ENCODE measurements at regions not wholly inside any gene's neighbourhood (a gene's known extent, or its start where the extent isn't known, plus 50 kb on each side); places are given as distances from the start of the nearest gene placed in this dataset.
A peak's percentile ranks its signal among the peaks of the same experiment; 100 is the strongest.

DNA sequence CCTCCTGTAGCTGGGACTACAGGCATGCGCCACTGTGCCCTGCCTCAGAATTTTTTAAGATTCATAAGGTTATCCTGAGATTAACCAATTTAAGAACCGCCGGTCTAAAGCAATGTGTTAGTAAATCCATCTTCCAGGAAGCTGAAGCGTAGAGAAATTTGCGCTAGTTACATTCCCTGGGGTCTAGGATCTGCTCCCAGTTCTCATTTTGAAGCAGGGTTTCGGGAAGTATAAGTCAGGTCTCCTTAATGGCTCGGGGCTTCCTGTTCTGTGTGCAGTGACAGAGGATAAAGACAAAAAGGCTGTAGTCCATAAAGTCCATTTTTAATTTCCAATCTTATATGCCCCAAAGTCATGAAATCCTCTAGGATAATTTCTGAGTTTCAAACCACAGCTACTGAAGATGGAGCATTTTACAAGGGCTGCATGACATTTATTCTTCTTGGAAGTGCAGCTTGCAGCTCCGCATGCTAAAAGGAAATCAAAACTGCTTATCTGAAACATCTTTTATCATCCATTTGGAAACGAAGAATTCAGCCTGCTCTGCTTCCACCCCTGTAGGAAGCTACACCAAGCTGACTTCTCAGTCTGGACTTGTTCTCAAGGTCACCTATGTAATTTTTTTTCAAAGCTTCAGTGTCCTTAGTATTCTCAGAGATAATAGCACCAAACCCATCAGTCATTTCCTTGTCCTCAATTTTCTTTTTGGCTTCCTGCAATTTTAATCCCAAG, 326.1 kb downstream of the PRL start:
- no peak for DNase-seq

DNA sequence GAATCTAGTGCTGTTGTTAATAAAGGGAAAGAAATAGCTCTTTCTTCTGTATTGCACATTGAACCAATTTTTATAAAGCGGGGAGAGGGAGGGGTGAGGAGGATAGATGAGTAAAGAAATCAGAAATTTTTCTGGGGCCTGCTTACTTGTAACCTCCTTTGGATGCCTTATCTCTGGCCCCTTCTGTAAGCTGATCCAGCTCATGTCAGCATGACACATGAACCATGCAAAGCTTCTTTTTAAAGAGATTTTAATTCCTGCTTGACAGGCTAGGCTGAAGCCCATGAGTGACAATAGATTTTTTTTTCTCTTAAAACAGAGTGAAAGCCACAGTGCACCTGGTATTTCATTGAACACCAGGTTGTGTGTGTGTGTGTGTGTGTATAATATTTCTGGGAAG, 325.3 kb downstream of the PRL start:
- DNase-seq = no peak

DNA sequence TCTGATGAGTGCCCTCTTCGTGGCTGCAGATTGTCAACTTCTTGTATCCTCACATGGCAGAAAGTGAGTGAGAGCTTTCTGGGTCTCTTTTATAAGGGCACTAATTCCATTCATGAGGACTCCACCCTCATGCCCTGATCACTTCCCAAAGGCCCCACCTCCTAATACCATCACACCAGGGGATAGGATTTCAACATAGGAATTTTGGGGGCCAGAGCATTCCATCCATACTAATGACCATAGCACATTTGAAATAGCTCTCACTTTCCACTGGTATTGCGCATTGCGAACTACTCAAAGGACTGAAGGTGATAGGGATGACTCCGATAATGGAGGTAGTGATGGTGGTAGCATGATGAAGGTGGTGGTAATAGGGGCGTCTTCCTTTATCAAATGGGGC, 324.3 kb downstream of the PRL start:
- DNase-seq = no peak

DNA sequence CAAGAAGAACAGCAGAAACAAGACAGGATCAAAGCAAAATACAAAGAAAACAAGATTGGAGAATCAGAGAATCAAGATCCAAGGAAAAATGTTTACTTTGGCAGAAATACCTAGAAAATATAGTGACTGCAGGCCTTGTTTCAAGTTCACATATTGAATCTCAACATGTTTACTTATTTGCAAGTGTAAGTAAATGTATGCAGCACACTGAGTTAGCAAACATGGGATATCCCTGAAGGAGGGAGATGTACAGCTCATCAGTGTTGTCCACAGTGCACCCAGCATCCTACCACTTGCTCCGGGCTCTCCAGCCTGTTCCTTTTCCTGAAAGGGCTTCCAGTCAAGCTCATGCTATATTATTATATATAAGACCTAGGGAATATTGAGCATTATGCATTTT, 319.5 kb downstream of the PRL start:
- DNase-seq = no peak

DNA sequence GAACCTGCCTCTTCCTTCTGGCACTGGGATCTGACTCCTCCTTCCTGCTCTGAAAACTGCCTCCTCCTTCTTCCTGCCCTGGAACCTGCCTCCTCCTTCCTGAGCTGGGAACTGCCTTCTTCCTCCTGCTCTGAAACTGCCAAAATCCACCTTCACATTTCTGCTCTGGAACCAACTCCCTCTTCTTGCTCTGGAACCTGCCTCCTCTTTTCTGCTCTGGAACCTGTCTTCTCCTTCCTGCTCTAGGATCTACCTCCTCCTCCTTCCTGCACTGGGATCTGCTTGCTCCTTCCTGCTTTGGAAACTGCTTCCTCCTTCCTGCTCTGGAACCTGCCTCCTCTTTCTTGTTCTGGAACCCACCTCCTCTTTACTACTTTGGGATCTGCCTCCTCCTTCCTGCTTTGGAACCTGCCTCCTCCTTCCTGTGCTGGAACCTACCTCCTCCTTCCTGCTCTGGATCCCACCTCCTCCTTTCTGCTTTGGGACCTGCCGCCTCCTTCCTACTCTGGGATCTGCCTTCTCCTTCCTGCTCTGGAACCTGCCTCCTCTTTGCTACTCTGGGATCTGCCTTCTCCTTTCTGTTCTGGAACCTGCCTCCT, 315.5 kb downstream of the PRL start:
- DNase-seq = no peak

DNA sequence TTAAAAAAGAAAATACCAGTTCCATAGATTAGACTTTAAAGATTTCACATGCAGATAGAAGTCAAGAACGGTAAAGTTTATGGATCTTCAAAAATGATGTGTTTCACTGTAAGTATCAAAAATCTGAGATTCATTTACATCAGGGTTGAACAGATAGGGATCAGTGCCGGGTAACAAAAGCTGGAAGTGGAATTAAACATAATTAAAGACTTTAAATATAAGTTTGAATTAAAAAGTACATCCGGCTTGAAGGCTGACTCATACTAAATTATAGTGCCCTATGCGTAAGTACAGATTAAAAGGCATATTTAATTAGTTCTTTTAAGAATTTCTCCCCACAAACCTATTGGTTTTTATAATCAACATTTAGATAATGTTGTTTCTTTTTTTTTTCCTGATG, 312.7 kb downstream of the PRL start:
- no peak for DNase-seq

DNA sequence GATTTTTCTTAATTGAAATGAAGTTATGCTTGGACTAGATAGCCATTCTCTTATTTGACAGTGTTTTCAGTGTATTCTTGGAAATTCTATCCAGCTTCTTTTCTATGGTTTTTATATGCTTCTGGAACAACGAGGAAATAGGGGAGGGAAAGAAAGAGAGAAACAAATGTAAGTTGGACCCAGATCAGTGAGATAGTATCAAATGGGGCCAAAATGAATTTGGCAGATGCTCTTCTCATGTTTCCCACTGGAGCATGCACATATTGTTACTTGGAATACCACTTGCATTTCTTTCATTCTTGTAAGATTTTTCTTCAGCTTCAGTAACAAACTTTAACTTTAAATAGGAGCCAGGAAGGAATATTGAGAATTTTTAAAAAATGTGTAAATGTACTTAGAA, 312.3 kb downstream of the PRL start:
- DNase-seq = no peak

DNA sequence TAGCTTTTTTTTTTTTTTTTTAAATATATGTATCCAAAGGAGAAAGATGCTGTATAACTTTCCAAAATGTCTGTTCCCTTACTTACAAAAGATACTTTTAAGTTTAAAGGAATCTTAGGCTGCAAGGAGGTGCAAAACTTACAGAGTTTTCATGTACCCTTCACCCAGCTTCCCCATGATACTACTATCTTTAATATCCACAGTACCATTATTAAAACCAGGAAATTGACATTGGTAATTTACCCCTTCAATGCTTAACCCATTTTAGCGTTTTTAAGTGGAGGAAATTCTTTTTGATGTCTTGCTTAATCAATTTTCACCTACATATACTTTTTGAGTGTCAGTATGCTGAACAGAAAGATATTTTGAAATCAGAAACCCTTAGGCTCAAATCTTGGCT, 310.9 kb downstream of the PRL start:
- no peak for DNase-seq

DNA sequence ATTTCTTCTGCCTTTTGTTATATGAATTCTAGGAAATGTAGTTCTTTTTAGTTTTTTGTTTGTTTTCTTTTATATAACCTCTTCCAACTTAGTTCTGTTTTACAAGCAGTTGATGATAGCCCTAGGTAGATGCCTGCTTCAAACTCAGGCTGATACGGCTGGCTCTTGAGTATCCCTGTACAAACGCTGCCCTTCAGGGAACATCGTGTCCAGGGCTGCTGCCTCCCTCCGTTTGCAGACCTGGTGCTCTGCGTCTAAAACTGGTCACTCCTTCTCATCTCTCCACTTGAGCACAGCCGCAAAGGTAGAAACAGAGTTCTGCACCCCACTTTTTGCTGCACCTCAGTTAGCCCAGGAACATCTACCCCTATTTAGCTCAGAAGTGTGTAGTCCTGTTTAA, 310.1 kb downstream of the PRL start:
- DNase-seq = no peak

DNA sequence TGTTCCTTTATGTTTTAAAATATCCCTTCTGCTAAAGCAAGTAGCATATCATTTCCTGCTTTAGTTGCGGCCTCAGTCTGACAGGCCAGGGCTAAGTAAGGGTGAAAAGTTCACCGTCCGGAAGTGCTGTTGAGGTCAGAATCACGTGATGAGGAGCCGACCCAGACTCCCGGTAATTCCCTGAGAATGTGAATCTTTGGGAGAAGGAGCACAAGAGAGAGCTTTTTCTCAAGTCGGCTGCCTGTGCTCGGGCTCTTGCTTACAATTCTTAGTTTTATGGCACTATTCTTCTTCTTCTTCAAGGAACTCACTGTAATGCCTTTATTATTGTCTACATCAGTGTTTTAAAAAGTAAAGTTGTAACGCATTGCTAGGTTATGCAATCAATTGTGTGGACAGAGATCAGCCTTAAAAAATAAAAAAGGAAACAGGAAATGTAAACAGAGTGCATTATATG, 309.3 kb downstream of the PRL start:
- peak; percentile 35 for DNase-seq

DNA sequence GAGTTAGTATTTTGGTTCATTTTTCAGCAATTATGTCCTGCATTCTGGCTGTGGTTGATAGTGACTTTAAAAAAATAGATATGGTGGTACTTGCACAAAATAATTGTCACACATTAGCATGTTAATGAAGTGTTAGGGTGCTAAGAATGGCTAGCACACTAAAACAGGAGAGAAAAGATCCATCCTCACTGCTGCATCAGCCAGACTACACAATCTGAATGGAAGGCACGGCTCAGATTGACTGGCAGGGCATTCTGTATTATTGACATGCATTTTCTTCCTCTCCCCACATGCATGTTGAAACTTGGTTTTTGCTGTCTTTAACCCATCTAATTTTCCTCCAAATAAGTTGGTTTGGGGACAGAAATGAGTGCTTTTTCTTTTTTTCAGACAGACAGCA, 306.3 kb downstream of the PRL start:
- no peak for DNase-seq

DNA sequence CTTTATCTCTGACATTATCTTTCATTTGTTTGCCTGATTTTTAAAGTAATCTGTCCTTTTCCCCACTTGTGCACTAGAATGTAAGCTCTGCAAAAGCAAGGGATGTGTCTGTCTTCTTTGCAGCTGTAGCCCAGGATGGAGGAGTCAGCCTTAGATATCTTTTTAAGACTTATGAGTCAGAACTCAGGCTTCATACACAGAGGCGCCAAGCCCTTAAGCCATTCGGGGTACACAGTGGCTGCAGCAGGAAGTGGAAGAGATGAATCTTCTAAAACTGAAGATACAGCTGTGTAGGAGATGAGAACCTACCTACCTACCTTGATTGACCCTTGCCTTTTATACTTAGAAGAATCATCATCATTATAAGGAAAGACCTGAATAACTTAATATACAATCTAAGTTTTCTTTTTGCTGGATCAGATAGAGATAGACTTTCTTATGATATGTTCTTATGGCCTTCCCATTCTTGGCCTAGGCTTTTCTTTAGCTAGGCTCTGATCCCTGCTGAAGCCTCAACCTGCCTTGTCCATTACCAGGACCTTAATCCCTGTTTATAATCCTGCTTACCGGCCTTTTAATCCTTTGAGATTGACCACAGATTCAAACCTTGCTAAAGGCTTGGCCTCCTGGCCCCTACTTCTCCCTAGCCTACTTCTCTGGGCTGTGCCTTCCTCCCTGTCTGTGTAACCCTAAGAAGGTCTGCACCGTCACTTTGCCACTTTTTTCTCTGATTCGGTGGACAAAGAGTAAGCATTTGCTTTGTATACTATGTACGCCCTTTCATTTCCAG, 304.5 kb downstream of the PRL start:
- no peak for DNase-seq

DNA sequence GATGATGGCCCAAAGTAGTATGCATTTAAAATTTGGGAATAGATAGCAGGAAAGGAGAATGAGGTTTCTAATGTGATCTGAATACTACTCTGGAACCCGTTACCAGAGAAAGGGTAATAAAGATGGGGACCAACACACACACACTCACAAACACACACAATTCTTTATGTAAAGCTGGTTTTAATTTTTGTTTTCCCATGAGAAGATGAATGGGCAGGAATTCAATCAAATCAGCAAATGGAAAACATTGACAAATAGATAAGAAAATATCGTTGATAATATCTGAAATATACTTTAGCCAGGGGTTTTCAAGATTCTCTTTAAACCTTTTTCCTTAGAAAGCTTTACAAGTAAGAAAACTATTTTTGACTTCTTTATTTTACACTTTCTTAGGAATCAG, 303.0 kb downstream of the PRL start:
- no peak for DNase-seq

DNA sequence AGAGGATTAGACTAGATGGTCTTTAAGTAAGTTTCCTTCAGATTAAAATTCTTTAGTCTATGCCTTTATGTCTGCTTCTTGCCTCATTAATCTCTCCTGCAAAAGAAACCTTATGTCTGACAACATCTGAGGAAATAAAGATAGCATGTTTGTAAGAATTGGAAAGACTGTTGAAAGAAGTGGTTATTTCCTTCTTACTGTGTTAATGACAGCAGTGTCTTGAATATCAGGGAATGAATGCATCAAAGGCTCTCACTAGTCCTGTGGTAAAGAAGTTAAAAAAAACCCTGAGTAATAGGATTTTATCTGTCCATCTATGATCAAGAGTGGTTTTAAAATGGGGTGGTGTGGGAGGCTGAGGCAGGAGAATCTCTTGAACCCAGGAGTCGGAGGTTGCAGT, 302.0 kb downstream of the PRL start:
- no peak for DNase-seq

DNA sequence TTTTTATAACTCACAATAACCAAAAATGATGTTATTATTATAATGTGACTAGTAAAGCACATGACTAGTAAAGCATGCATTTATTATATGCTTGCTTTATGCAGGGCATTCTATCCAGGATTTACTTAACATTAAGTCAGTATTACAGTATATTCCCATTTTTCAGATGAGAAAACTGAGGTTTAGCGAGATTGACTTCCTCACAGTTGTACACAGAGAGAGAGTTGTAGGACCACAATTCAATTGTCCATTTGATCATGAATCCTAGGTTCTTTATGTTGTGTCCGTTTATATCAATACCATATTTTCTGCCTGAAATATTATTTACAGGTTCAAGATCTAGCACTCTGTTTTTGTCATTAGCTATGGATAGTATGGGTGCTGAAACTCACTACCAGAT, 301.5 kb downstream of the PRL start:
- DNase-seq = no peak

DNA sequence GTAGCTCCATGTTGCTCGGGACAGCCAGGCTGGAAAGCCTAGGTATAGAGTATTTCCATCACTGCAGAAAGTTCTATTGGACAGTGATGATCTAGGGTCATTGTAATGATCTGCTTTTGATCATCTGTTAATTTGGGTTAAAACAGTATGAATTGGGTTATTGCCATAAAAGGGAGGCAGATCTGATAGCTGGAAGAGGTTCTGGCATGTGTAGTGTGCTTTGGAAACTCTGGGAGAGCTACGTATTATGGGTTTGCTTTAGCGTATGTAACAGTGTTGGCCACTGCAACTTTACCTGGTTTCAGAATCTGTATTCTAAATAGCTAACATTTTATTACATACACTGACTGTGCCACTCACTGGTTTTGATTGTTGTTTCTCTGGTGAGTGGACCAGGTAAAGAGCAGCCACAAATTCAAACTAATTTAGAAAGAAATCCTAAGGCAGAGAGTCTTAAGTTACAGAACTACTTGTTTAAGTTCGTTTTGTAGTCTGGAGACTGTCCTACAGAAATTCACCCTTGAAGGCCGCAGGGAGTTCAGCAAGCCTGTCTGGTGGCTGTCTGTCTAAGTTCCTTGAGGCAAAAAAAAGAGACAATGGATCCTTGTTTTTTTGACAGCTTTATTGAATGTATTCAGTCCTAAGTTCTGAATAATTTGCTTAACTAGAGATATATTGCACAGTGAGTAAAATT, 300.3 kb downstream of the PRL start:
- no peak for DNase-seq

DNA sequence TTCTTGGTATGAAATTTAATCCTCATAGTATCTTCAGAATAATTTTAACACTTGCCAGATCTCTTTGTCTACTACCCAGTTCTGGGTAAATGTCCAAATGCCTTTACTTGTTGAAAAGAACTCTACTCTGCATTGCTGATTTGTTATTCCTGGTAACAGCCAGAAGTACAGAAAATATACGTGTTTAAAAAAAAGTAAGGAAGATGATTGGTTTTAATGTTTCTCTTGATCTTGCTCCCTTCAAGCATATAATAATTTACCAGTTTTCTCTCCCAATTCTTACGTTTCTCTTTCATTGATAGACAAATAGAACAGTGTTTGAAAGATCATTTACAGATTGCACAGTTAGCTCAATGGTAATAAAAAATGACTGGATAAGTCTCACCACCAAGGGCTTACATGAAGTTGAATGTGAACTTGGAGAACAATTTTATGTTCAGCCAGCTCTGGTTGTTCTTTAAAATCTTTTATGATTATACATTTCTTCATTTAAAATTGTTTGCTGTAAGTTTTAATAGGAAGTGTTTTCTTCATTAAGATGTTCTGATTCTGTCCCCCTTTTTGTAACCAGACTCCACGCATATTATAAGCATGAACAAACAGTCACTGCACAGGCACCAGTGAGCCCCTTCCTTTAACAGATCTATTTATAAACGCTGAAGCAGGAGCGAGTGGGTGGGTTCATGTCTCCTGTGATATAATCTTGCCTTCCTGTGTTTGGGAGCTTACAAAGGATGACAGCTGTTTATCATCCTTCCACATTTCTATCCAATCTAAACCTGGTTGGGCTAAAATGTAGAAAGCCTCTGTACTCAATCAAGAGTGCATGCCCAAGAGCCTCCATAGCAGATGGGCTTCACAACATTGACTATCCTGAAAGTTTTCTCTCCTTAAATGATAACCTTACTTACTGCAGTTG, 299.5 kb downstream of the PRL start:
- DNase-seq = no peak

DNA sequence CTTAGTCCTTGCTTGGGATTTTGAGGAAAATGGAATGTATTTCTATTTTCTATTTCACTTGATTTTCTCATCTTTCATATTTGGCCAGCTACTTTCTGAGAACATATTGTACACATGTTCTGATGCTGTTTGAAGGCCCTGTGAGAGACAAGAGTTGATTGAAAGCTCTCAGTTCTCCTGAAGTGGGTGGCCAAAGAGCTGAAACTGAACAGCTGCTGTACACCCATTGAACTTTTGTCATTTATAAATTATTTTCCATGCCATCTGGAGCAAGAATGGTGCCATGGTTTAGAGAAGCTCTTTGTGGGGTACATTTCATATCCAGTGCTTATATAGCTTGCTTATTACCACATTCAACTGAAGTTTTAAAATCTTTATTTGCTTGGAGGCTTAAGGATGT, 298.3 kb downstream of the PRL start:
- no peak for DNase-seq

DNA sequence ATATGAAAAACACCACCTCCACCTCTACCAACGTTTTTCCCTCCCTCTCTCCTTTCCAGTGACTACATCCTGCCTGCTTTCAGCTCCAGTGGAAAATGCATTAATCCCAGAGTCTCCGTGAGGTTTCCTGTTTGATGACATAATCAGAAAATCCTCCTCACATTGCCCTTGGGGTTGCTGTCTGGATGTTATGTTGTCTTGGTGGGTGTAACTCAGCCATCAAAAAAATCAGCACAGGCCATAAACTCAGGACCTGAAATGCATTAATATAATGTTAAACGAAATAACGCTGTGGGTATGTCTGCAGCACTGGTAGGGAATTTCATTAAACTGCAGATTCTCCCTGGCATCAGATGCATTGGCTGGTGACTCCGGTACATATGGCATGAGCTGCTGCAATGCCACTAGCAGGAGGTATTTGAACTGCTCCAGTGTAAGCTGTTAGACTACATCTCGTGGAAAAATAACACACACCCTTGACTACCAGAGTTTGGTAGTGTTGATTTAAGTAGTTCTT, 297.8 kb downstream of the PRL start:
- DNase-seq = no peak

DNA sequence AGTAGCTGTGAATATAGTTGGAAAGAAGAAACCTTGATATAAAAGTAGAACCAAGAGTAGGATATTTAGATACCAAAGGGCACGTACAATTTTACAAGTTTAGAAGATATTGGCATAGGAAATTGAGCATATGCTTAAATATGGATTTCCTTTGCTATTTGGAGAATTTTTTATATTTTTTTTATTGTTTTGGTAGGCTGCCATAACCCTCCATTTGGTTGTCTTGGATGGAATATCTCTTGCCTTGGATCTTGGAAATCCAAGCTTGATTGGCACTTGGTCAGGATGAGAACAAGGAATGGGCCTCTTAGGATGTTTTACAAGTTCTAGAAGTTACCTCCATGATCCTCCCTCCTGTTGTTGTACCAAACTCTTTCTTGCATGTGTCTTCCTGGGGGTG, 297.1 kb downstream of the PRL start:
- no peak for DNase-seq

DNA sequence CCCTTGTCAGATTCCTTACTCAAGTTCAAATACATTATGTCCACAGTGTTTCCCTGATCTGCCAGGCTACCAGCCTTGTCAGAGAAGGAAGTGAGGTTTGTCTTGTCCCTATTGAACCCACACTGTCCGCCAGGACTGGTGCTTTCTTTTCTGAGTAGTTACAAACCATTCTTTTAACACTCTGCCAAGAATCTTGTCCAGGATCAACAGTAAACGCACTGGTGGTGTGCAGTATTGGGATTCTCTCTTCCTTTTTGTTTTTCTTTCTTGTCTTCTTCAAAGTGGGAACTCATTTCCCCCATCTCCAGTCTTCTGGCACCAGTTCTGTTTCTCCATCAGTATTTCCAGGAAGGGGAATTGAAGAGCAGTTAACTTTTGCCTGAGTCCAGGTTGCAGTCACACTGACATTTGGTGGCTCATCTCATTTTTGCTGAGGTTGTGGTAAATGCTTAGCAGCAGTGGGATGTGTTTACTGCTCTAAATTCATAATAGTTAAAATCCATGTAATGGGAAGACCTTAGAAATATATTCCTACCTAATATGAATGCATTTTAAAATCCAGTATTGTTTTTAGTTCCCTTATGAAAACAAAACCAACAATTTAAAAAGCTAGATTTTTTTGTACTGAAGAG, 295.3 kb downstream of the PRL start:
- no peak for DNase-seq

DNA sequence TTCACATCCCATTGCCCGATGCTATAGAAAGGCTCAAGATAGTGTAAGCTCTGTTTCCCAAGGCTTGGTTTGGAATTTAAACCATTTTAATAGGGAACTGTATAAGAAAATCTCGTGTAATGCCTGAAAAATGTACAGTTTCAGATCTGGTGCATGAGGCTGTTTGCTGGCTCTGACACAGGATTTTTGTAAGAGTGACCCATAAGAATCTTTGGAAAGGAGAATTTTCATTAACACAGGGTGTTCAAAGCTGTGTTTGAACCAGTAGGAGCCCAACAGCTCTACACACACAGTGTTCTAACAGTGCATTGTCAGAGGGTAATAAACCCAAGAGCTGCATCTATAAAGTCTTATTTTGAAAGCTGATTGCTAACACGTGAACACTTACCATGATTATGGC, 293.5 kb downstream of the PRL start:
- no peak for DNase-seq
